HG02678 (cell line): ENCODE measurements at regions not wholly inside any gene's neighbourhood (a gene's known extent, or its start where the extent isn't known, plus 50 kb on each side); places are given as distances from the start of the nearest gene placed in this dataset.
A peak's percentile ranks its signal among the peaks of the same experiment; 100 is the strongest.

Experiments used
- ATAC-seq: cut with Tn5 transposase; IDR thresholded peaks from one replicate; pipeline ENCODE4 v1.9.1; 2021; ENCODE audit warnings: mild to moderate bottlenecking, moderate library complexity; ENCODE audit not compliant: unreplicated experiment

DNA sequence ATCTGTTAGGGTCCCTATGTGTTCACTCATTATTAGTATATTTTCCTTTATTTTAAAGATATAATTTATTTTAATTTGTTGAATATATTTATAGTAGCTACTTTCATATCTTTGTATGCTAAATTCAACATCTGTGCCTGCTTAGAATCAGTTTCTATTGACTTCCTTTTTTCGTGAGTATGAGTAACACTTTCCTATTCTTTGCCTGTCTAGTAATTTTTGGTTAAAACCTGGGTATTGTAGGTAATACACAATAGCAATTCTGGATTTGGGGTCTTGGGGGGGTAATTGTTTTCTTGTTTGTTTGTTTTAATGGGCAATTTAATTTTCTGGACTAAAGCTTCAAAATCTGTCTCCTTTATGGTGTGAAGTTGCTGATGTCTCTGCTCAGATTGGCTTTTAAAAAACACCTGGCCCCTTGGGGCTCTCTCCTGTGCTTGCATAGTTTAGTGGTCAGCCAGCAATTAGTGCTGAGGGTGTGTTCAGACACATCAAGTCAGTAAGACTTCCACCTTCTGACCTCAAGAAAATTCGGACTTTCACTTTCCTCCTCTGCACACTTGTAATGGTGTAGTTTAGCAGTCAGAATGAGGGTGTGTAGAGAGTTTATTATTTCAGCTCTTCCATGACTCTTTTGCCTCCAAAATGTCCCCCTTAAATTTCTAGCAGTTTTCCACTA lies 124.4 kb upstream of the MAP1B start:
- ATAC-seq: no peak

DNA sequence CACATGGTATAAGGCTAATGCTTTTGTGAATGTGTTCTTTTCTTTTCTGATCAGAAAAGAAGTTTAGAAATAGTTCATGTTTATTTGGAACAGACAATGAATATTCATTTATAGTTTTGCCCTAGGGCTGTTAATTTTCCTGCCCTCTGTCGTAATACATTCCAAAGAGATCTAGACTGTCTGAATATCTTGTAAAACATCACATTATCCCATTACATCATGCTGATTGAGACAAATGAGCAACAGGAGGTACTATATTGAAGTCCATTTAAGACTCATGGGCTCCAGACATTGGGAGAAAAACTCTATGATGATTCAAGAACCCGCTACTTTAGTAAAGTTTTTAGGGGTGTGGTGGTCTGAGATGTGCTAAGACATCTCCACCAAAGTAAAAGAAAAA lies 121.2 kb upstream of the MAP1B start:
- no peak for ATAC-seq

DNA sequence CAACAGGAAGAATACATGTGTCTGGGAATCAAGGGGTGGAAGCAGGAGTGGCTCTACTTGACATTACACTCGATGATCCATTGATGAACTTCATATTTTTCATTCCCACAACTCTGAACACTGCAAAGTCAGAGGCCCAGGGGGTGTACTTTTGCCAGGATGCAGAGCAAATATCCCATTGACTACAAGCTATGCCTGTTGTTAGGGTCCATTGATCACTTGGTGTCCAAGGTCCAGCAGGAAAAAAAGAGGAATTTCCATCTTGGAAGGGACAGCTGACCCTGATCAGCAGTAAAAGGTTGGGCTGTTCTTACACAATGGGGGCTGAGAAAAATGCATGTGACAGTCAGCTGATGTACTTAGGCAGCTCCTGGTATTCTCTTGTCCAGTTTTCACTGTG lies 118.5 kb upstream of the MAP1B start:
- ATAC-seq: no peak

DNA sequence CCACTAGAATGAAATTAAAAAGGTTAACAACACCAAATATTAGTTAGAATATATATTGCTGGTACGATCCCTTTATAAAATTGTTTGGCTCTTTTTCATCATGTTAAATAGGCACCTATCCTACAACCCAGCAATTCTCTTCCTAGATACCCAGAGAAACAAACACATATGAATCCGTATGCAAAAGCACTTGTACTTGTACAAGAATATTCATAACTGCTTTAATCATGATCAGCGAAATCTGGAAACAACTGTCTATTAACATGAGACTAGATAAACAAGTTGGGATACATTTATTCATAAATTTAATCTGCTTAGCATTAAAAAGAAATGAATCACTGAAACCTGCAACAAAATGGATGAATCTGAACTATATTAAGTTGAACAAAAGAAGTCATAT lies 113.7 kb upstream of the MAP1B start:
- ATAC-seq: no peak

DNA sequence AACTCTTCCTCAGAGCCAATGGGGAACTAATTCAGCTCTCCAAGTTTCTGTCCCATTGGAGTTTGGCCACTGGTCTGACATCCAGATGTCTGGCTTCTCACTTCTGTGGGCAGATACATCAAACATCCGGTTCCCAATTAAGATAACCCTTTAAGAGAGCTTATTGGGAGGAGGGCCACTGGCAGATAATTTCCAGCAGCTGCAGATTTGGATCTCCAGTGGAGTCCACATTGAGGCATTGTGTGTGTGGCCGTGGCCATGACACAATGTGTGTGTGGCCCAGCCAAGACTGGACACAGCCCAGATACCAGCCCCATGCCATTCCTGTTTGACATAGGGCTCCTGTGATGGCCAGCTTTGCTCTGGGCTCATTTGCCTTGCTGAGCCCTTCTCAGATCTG lies 110.5 kb upstream of the MAP1B start:
- ATAC-seq: no peak

DNA sequence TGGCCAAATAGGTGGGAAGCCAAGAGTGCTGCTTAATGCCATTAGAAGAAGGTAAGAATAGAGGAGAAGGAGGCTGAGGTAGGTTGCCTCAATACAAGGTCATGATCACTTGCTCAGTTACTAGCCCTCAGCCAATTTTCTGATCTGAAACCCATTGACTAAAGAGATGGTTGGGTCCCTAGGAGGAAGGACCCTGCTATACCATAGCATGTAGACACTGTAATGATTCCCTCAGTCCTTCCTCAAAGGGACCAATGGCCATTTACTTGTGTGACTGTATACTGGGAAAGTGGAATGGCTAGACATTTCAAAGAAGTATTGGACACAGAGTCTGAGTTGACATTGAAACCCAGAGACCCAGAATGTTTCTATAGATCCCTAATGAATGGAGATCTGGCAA lies 108.5 kb upstream of the MAP1B start:
- ATAC-seq: no peak

DNA sequence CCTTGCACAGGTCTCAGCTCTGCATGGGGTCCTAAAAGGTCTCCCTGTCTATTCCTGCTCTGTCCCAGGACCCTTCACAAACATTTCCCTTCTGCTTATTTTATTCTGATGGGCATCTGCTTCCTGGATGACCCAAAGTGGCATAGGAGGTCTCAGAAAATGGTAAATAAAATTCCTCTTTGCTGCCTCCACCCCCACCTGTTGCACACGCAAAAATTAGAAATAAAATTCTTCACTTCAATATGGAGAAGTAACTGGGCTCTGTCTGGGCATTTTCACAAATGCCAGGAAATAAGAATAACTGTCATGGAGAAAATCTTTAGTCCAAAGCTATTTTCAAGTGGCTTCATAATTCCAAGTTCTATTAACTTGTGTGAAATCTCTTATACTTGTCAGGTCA lies 106.6 kb upstream of the MAP1B start:
- ATAC-seq: no peak

DNA sequence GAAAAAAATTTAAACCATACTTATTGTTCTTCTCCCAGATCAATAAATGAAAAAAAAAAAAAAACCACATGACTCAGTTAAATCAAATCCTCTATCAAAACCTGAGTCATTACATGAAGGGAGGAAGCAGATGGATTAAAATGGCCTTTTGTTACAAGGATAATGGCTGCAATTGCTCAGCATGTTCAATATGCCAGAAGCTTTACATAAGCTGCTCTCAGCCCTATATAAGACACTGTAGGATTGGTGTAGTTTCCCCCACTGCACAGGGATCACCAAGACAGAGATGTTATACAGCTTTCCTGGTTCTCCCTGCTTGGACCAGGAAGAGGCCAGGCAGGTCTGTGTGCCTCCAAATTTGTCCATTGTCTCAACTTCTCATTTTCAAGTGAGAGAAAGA lies 101.6 kb upstream of the MAP1B start:
- no peak for ATAC-seq

DNA sequence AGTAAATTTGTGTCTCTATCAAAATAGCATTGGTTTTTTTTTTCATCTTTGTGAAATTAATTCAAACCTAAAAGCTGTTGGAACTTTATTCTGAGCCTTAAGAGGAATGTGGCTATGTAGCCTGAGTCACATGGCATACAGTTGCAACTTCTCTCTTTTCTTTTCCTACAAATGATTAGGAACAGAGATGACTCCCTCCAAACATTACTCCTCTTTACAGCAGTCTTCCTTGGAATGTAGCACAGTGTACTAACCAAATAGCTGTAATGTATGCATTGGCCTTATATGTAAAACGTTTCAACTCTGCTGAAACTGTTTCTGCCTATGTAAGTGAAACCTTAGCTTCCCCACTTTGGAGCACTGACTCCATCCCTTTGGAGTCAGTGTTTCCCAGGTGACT lies 100.9 kb upstream of the MAP1B start:
- ATAC-seq: no peak

DNA sequence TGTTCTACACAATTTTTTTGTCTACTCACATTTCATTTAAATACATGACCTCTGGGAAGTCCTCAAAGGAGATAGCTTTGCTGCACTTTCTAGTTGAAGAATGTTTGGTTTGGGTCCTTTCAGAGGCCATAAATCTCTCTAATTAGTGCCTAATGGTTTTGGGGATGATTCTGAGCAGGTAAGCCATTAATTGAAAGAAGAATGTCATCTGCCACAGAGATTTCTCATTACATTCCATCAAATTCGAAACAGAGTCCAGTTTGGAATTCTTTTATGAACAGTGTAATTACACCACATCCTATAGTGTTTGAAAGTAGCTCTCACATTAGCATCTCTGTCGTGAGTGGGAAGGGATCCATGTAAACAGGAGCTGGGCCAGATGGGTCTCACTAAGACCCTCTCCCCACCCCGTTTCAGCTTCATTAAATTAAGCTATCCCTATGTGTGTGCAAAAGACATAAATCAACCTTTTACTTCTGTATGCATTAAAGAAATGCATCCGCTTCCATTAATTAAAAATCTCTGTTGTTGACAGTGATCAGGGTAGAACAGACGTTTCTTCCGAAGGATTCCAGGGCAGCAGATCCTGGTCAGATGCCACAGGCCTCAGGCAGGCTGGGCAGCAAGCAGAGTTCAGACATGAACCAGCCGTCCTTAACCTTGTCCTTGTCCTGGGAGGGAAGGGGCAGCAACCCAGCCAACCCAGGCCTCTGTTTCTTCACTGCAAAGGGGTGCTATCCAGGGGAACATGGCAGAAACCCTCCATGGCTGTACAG lies 99.8 kb upstream of the MAP1B start:
- ATAC-seq: no peak

DNA sequence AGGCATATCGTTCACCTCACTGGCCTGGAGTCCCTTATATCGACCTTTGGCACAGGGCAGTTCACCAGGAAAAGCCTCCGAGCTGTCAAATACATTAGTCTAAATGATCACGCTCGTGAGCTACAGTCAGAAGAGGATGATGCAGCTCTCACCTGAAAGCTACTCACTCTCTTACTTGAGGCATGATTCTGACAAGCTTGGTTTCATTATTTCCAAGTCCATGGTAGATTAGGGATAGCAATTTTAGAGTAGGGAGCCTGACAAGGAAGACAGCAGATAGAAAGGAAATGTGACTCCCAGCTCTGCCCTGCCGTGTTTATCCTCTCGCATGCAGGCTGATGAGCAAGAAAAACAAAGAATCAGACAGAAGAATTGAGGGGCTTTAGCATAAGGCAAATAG lies 98.0 kb upstream of the MAP1B start:
- ATAC-seq: no peak

DNA sequence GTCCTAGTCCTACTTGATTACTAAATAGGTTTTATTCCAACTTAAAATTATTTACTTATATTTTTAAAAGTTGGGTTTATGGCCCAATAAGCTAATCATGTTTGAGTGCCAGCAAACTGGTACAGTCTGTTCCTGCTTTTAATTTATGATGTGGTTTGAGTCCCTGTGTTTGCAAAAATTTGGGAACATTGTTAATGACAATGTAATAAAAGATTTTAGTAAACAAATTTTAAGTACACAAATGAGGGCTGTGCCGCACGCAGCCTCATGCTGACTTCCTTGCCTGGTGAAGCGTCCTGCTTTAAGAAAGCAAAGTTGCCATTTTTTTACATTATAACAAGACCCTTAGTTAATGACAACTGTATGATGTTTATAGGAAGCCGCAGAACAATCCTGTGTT lies 96.8 kb upstream of the MAP1B start:
- ATAC-seq: no peak

DNA sequence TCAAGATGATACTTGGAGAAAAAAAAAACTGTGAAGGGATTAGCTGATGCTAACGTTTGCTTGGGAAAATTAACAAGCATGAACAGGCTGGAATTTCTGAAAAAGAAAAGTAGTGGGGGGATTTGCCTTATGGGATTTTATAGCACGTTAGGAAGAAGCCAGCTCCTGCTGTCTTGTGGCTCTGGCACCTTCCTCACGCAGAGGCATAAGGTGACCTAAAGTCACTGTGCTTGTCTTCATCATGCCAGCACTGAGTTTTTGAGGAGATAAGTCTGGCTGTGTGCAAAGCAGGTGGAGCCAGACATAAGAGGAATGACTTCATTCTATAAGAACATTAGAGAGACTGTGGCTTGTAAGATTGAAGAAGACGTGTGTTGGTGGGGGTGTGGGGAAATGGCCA lies 94.4 kb upstream of the MAP1B start:
- ATAC-seq: no peak

DNA sequence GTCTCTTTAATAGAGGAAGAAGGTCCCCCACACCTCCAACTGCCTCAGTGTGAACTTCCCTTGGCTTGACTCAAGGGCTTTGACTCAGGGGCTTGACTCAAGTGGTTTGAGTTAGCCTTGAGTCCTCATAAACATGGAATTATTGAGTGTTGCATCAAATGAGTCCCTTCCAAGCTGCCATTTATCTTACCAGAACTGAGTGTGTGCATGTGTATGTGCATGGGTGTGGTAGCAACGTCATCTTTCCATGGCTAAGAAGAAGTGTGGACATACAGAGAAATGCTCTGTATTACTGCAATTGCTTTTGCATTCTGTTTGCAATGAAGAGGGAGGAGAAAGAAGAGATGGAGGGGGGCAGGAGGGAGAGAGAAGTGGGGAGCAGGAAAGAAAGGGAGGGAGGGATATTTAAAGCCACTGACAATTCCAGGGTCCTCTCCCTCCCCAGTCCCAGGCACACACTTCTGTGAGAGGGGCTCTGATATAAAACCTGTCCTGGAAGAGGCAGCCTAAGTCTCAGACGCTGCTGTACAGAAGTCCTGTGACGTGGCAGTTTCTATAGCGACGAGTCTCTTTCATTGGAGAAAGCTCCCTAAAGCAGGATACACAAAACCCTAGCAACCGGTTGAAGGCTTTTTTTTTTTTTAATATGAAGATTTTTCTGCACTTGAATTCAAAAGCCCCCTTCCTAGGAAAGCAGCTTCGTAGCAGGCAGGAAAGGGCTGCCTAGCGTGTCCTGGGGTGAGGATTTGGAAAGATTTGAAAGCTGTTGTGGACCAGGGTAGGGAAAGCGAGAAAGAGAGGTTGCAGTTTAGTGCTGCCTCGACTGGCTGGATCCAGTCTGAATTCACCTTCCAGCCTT lies 93.3 kb upstream of the MAP1B start:
- no peak for ATAC-seq

DNA sequence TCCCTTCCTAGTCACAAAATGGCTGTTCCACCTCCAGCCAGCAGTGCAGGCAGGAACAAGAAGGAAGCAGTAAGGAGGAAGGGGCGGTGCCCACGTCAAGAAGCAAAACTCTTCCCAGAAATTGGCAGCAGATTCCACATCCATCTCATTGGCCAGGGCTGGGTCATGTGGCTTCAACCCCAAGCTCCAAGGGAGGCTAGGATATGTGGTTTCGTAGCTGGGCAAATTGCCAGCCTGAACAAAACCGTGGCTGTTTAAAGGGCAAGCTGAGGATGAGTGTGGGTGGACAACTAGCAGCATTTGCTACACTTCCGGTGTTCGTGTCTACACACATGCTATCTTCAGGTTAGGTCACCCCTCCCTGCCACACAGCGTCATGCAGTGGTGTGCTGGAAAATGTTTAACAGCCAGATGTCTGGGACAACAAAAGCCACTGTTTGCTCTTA lies 92.1 kb upstream of the MAP1B start:
- no peak for ATAC-seq

DNA sequence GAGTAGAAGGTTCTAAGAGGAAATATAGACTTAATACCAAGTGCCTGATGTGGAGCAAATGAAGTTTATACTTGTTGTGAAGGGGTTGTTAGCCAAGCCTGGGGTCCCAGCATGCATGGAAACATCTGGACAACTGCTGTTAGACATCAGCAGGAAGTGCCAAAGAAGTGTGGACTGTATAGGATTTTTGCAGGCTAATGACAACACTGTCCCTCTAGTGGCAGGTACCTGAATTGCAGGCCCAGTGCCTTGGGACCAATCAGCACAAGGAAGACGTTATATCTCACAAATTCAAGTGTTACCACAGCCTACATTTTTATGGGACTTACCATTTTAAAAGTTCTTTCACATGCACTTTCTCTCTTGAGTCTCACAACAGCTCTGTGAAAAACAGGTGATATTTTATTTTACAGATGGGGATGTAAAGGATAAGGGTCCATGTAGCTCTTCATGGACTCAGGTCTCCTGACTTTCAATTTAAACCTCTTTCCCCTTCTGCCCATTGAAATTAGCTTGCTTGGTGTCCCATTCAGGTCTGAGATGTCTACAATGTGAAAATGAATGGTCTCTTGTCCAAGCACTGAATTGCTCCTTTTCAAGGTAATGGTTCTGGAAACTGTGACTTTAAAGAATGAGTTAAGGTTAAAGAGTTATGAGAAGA lies 89.0 kb upstream of the MAP1B start:
- ATAC-seq: peak; percentile 45

DNA sequence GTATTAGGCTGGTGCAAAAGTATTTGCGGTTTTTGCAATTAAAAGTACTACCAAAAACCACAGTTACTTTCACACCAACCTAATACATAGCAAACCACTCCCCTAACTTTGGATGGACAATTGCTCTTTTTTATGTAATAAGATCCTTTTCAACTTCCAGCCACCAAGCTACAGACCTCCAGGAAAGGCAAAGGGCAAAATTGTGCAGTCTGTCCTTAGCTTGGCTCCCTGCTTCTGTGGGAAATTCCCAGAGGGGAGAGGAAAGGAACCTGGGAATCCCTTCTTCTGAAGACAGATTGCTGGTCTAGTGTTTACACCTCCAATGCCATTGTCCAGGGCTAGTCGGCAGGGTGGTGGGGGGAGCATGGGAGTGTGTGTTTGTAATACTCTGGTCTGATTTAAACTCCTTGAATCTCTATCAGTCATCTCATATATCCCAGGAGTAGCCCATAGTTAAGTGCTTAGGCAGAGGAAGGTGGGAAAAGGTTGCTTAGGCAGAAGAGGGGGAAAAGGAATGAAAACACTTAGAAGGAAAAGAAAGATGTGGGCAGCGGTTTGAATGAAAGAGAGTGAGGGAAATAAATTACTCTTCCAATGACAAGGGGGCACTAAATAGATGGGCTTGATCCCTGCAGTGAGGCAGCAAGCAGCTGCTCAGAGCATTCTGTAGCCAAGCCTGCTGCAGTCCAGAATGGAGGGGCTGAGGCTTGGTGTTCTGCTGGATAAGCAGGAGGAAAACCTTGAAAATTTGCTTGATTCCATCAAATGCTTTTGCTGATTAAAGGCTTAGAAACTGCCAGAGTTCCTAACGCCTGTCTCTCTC lies 86.9 kb upstream of the MAP1B start:
- ATAC-seq: no peak

DNA sequence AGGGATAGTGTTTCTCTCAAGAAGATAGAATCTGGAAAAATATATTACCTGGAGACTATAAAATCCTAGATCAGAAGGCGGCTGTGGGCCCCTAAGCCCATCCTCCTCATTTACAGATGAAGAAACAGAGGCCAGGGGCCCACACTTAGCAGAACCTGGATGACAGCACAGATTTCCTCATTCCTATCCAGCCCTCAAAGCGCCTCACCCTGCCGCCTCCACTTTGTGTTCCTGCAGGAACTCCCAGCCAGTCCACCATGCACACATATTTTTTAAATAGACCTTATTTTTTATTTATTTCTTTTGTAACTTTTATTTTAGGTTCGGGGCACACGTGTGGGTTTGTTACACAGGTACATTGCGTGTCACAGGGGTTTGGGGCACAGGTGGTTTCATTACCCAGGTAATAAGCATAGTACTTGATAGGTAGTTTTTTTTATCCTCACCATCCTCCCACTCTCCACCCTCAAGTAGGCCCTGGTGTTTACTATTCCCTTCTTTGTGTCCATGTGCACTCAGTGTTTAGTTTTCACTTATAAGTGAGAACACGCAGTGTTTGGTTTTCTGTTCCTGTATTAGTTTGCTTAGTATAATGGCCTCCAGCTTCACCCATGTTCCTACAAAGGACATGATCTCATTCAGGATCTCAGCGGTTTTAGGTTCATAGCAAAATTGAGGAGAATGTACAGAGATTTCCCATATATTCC lies 85.5 kb upstream of the MAP1B start:
- no peak for ATAC-seq

DNA sequence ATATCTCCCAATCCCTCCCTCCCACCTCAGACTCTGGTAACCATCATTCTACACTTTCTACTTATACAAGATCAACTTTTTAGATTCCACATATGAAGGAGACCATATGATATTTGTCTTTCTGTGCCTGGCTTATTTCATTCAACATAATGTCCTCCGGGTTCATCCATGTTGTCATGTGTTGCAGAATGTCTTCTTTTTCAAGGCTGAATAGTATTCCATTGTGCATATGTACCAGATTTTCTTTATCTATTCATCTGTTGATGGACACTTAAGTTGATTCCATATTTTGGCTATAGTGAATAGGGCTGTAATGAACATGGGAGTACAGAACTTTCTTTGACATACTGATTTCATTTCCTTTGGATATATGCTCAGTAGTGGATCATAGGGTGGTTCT lies 78.9 kb upstream of the MAP1B start:
- ATAC-seq: no peak

DNA sequence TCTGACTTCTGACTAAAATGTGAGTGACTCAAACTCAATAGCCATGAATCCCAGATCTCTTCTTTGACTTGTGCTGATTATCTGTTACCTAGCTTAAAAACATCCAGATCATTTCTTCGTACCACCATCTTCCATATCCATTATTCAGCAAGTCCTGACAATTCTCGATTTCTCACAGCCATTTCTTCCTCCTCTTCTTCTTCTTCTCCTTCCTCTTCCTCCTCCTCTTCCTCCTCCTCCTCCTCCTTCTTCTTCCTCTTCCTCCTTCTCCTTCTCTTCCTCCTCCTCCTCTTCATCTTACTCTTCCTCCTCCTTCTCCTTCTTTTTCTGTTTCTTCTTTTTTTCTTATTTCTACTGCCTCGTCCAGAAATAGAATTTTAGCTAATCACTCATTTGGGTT lies 77.0 kb upstream of the MAP1B start:
- ATAC-seq: no peak
